ENCODE measurements at regions not wholly inside any gene's neighbourhood (a gene's known extent, or its start where the extent isn't known, plus 50 kb on each side); places are given as distances from the start of the nearest gene placed in this dataset.
"Not testable (repeated sequence)": the region's sequence is repeated elsewhere in the genome, so short reads cannot be mapped to it uniquely, and the experiment has no call there.

- ChIA-PET CTCF (no interaction called here), POLR2A (no interaction called here)
Observed at GRCh38 chr14:83101846-83102245, 1568.2 kb upstream of the SEL1L start.

DNA sequence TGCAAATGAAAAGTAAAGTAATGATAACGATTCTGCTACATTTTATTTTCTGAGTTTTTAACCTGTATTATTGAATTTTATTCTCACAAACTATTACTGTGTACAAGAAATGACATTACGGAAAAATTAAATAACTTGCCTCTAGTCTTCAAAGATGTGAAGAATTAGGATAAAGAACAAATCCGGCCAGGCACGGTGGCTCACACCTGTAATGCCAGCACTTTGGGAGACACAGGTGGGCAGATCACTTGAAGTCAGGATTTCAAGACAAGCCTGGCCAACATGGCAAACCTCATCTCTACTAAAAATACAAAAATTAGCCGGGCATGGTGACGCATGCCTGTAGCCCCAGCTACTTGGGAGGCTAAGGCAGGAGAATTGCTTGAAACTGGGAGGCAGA is 1584.4 kb upstream of the SEL1L start:
- POLR2A ChIA-PET, result no interaction called here
- CTCF ChIA-PET, result no interaction called here

DNA sequence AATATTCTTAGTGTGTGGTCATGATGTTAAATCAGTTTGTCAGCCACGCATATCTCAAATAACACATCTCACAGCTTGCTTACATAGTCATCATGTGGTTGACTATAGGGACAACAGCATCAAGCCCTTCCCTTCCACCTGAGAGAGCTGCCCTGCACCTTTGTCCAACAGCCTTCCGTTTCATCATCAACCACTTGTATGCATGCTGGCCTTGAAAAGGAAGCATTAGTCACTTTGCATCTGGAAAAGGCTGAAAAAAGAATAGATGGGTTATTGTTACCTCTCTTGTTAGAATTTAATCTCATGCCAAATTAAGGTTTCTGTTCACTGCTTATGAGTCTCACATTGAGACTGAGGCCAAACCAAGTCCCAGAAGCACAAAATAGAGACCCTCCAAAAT is 1586.5 kb upstream of the SEL1L start:
- CTCF ChIA-PET, result no interaction called here
- POLR2A ChIA-PET, result no interaction called here

DNA sequence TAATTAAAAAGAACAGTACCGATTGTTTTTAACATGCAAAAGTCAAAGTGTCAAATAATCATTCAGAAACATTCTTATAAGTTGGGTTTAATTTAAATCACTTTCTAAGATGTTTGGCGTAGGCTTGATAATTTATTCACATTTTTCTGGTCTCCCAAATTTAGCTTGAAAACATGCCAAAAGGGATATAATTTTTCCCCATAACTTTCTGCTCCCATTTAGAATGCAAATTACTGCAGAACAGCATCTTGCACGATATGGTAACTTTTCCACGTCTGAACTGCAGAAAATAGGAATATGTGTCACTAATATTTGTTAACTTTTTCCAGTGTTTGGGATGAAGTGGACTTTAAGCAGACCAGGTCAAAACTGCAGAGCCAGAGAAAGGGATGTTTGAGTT is 1592.4 kb upstream of the SEL1L start:
- ChIA-PET POLR2A (no interaction called here), CTCF (no interaction called here)

GRCh38 chr14:83128783-83129182 is 1595.1 kb upstream of the SEL1L start:
- POLR2A ChIA-PET, result no interaction called here
- CTCF ChIA-PET, result no interaction called here

DNA sequence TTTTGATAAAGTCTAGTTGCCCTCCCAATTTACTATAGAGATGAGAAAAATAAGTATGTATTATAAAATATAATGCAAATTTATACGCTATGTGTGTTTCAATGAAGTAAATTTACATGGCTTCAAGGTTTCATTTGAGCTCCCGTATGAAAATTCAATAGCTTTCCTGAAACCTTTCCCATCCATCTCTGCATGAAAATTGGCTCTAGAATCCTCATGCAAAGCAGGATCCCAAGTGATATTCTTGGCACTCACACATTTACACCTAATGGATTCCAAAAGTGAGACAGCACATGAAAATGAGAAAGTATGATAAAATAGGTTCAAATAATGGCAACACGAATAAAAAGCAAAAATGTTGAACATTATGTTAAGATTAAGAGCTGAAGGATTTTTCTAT is 1595.8 kb upstream of the SEL1L start:
- CTCF ChIA-PET, result no interaction called here

GRCh38 chr14:83133981-83134645 is 1600.5 kb upstream of the SEL1L start:
- ChIA-PET CTCF (no interaction called here), POLR2A (no interaction called here)

More for the DNA sequence above, 1595.8 kb upstream of the SEL1L start:
- POLR2A ChIA-PET, result no interaction called here

DNA sequence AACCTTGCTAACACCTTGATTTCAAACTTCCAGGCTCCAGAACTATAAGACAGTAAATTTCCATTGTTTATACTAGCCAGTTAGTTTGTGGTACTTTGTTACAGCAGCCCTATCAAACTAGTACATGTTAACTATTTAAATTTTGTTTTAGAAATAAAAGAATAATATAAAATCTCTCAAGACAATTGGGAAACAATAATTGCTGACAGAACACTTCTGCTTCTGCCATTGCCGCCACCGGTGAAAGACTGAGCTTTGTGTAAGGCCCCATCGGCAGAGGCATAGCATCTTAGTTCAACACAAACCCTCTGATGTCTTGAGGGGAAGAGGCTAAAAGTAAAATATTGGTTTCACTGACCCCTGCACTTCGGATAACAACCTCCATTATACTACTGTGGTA is 1607.1 kb upstream of the SEL1L start:
- ChIA-PET CTCF (no interaction called here), POLR2A (no interaction called here)

DNA sequence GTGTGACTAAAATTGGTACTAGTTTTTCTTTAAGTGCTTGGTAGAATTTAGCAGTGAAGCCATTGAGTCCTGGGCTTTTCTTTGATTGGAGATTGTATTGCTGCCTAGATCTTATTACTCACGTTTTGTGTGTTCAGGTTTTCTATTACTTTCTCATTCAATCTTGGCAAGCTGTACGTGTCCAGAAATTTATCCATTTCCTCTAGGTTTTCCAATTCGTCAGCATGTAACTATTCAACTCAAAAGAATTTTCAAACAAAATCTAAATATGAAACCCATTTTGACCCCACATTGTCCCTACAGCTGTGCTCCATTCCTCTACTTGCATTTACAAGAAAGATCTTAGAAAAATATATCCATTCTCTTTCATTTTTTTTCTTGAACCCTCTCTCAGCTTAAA is 1613.4 kb upstream of the SEL1L start:
- POLR2A ChIA-PET, result no interaction called here

GRCh38 chr14:83151571-83151970 is 1617.9 kb upstream of the SEL1L start:
- CTCF ChIA-PET, result no interaction called here
- POLR2A ChIA-PET, result no interaction called here

More for the DNA sequence above, 1613.4 kb upstream of the SEL1L start:
- CTCF ChIA-PET, result no interaction called here

GRCh38 chr14:83153081-83153480 is 1619.4 kb upstream of the SEL1L start:
- CTCF ChIA-PET, result no interaction called here
- POLR2A ChIA-PET, result no interaction called here

GRCh38 chr14:83162361-83162929 is 1628.8 kb upstream of the SEL1L start:
- ChIA-PET CTCF (no interaction called here), POLR2A (no interaction called here)

GRCh38 chr14:83163016-83163415 is 1629.4 kb upstream of the SEL1L start:
- POLR2A ChIA-PET, result no interaction called here
- CTCF ChIA-PET, result no interaction called here

GRCh38 chr14:83164016-83164415 is 1630.4 kb upstream of the SEL1L start:
- POLR2A ChIA-PET, result no interaction called here
- CTCF ChIA-PET, result no interaction called here

DNA sequence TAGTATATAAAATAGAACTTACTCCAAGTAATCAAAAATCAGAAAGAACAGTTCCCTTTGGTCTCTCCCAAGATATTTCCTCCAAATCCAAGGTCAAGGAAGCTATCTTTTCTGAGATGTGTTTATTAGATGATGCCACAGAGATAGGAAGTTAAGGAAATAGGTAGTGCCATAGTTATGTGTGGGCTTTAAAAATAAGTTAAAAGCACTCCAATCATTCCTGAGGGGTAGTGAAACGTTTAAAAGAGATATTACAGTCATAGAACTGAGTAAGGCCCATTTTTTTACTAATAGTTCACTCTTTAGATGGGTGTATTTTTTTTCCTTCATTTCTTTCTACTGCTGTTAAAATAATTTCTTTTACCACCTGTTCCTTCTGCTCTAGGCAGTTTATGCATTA is 1630.9 kb upstream of the SEL1L start:
- POLR2A ChIA-PET, result no interaction called here
- CTCF ChIA-PET, result no interaction called here

DNA sequence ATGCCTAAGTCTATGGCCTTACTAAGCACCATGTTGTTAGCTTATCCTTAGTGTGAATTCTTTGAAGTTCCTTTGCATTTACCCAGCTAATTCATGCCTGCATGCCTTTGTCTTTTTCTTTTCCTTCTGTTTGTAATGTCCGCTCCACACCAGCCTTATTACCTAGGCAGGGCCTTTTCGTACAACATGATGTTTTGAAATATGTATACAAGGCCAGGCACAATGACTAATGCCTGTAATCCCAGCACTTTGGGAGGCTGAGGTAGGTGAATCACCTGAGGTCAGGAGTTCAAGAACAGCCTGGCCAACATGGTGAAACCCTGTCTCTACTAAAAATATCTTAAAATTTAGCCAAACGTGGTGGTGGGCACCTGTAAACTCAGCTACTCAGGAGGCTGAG is 1636.5 kb upstream of the SEL1L start:
- CTCF ChIA-PET, result no interaction called here
- POLR2A ChIA-PET, result no interaction called here

- CTCF ChIA-PET, result no interaction called here
- POLR2A ChIA-PET, result no interaction called here
Observed at GRCh38 chr14:83171761-83172160, 1638.1 kb upstream of the SEL1L start.

GRCh38 chr14:83172363-83172762 is 1638.7 kb upstream of the SEL1L start:
- POLR2A ChIA-PET, result no interaction called here
- CTCF ChIA-PET, result no interaction called here

- POLR2A ChIA-PET, result no interaction called here
- CTCF ChIA-PET, result no interaction called here
Observed at GRCh38 chr14:83173687-83174086, 1640.0 kb upstream of the SEL1L start.

DNA sequence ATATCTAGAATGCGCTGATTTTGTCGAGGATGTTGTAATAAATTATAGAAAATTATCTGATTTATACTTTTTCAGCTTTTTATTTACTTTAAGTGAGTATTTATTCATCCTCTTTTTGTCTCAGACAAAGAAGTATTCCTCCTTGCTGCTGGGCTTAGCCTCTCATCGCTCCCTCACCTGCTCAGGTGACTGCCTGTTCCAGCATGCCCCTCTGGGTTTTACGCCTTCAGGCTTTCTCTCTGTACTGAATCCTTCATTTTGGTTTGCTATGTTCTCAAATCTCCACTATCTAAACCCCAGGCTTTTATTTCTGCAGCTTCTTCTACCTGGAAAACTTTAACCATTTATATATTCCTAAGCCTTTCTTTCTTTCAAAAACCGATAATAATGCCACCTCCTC is 1650.9 kb upstream of the SEL1L start:
- POLR2A ChIA-PET, result no interaction called here
- CTCF ChIA-PET, result no interaction called here

DNA sequence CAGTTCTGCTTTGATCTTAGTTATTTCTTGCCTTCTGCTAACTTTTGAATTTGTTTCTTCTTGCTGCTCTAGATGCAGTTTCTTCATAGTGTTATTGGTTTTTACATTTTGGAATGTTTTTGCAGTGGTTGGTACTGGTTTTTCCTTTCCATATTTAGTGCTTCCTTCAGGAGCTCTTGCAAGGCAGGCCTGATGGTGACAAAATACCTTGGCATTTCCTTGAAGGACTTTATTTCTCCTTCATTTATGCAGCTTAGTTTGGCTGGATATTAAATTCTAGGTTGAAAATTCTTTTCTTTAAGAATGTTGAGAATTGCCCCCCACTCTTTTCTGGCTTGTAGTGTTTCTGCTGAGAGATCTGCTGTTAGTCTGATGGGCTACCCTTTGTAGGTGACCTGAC is 1654.7 kb upstream of the SEL1L start:
- POLR2A ChIA-PET, result not testable (repeated sequence)

DNA sequence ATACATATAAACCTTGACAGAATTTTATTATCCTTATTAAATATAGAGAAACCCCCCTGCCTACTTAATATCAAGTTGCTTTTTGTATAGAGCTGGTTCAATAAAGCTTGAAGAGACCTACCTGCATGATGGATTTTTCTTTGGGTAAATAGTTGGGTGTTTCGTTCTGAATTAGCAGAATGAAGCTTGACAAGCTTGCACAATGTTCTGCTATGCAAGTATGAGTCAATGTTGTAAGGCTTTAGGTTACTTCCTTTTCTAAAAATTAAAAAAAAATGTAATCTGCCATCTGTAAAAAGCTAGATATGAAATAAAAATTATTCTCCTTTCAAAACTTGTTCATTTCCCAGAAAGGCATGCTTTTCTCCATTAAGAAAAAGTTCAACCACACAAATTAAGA is 1662.6 kb upstream of the SEL1L start:
- ChIA-PET POLR2A (no interaction called here), CTCF (no interaction called here)

More for the DNA sequence above, 1654.7 kb upstream of the SEL1L start:
- CTCF ChIA-PET, result not testable (repeated sequence)

DNA sequence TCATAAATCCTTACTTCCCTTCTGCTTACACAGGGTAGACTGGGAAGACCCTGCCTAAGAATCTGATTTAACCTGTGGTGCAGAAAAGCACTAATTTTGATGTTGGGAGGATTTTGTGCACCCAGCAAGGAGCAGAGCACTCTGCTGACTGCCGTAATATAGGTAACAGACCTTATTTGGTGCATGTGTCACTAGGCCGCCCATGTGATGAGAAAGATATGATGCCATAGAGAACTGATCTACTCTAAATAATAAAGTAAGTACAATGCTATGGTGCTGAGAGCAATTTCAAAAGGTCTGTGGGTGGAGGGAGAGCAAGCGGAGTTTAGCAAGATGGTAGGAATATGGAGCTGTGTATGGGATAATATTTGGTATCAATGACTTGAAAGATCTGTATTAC is 1663.6 kb upstream of the SEL1L start:
- ChIA-PET CTCF (no interaction called here), POLR2A (no interaction called here)
